GM18505 (cell line): ENCODE measurements at regions not wholly inside any gene's neighbourhood (a gene's known extent, or its start where the extent isn't known, plus 50 kb on each side); places are given as distances from the start of the nearest gene placed in this dataset.

Experiments
- ATAC-seq: cut with Tn5 transposase; IDR thresholded peaks from one replicate; pipeline ENCODE4 v1.9.1; 2021; ENCODE audit not compliant: unreplicated experiment
- POLR2A ChIP-seq: IDR thresholded peaks from 4 replicates; pipeline ENCODE4 v1.6.1; 2011; ENCODE audit warnings: borderline replicate concordance; ENCODE audit not compliant: insufficient read depth, insufficient read length; ENCODE audit errors: extremely low read depth

DNA sequence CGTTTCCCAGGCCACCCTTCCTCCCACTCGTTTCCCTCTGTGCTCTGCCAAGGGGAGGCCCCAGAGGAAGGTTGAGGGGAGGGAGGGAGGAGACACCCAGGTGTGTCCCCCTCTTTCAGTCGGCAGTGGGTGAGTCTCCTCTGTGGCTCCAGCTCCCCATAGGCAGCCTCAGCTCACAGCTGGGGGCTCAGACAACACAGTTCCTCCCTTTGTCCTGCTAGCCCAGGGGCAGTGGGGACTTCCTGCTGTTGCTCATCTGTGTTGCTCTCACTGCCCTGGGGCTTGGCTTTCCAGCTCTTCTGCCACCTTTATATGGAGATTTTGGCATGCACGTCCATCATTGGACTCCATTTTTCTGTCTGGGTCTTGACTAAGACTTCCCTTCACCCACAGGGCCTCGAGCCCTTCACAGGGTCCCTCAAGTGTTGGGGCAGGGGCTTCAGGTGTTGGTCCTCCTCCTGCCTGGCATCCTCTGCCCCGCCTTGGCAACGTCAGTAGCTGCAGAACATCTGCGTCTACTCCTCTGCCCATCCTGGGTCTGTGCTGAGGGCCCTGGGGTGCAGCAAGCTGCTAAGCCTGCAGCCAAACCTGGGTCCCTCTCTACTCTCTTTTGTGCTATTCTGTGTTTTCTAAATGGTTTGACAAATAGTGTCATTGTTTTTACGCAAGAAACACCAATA is 190.6 kb upstream of the PMEPA1 start:
- no peak for TF ChIP-seq POLR2A
- ATAC-seq, result no peak

DNA sequence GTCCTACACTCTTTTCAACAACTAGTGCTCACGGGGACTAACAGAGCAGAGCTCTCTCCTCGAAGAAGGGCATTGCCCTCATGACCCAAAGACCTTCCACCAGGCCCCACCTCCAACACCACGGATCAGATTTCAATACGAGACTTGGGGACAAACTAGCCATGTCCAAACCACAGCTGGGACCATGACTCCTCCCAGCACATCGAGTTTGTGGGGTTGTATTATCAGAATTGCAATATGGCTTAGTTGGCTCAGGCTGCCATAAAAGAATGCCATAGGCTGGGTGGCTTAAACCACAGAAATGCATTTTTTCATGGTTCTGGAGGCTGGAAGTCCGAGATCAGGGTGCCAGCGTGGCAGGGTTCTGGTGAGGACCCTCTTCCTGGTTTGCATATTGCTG is 189.7 kb upstream of the PMEPA1 start:
- no peak for TF ChIP-seq POLR2A
- ATAC-seq, result no peak

GRCh38 chr20:57898332-57898731 is 188.5 kb upstream of the PMEPA1 start:
- ATAC-seq, result no peak
- no peak for TF ChIP-seq POLR2A

GRCh38 chr20:57897891-57898290 is 188.1 kb upstream of the PMEPA1 start:
- no peak for ATAC-seq
- TF ChIP-seq POLR2A, result no peak

DNA sequence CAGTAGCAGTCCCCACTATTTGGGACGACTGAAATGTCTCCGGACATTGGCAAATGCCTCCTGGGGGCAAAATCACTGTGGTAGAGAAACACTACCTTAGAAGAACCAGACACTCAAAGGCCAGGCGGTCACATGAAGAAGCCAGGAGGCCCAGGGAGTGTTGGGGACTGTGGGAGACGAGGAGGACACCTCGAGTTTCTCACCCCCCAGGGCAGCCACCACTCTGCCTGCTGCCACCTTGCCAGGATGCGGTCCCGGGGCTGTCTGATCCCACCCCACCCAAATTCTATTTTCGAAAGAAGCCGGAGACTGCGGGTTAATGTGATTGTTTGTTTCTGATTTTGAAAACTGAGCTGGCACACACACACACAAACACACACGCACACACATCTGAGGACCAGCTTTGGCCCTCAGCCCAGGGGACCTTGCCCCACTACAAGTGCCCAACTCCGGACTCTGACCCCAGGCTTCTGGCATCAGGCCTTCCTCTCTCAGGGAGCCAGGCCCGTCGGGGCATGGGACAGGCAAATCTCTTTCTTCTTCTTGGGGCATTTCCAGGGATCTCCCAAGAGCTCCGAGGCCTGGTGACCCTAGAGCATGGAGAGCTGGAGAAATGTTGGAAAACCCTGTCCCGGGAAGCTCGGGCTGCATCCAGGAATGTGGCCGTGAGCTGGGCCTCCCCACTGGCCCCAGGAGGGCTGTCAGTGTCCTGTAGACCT is 187.5 kb upstream of the PMEPA1 start:
- no peak for TF ChIP-seq POLR2A
- no peak for ATAC-seq

DNA sequence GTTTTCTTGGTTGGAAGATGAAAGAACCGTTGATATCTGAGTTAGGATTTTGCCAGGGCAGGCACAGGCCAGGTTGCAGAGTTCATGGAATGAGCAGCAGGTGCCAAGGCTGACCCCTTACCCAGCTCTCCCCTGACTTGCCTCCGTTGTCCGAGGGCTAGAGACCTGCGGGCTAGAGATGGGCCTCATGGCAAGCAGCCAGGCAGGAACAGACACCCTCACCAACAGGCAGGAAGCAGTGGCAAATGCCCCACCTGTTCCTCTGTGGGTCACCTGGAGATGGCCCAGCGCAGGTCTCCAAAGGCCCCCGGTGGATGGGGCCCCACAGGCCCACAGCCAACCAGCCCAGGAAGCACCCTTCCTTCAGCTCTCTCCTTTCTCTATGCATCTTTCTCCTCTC is 186.7 kb upstream of the PMEPA1 start:
- no peak for ATAC-seq
- no peak for TF ChIP-seq POLR2A

DNA sequence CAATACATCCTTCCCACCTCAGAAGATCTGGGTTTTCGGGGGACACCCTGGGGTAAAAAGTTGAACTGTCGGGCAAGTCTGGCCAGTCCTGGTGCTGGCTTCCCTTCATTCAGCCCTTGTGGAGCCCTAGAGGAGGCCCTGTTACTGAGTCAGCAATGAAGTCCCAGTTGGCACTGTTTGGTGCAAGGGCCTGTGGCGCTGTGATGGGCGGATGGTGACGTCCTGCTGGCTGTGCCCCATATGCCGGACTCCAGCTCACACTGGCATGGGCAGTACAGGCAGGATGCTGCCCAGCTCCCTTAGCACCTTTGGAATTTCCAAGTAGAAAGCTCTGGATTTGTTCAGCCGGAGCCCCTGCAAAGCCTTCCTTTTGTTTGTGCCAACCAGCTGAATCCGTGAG is 186.2 kb upstream of the PMEPA1 start:
- TF ChIP-seq POLR2A, result no peak
- no peak for ATAC-seq

DNA sequence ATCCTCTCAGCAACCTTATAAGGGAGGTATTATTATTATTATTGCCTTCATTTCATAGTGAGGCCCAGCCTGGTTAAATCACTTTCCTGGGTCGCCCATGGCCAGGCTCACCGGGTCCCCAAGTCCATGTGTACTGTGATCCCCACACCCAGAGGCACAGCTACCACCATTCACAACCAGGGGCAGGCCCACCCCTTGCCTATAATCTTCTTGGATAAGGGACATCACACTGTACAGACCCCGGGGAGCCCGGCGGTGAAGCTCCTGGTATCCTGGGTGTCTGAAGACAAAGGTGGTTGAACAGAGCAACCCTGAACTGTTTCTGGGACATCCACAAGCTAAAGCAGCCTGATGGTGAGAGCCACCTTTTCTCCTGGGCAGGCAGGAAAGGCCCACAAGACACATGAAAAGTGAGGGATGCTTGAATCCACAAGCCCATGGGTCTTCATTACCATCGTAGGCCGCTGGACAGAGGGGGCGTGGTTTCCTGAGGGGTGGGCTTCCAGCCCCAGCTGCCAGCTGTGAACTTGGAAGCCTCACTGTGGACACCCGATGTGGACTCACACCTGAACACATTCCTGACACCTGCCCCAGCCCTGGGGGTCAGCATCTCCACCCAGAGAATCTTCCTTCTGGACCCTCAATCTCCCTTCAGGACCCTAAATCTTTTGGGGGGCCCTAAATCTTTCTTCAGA is 185.5 kb upstream of the PMEPA1 start:
- TF ChIP-seq POLR2A, result no peak
- no peak for ATAC-seq

DNA sequence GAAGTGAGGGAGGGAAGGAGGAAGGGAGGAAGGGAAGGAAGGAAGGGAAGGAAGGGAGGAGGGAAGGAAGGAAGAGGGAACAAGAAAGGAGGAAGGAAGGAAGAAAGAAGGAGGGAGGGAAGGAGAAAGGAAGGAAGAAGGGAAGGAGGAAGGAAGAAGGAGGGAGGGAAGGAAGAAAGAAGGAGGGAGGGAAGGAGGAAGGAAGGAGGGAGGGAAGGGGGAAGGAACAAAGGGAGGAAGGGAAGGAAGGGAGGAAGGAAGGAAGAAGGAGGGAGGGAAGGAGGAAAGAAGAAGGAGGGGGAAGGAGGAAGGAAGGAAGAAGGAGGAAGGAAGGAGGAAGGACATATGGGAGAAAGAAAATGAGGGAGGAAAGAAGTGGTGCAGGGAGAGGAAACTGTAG is 184.7 kb upstream of the PMEPA1 start:
- TF ChIP-seq POLR2A, result no peak
- no peak for ATAC-seq

- TF ChIP-seq POLR2A, result no peak
- no peak for ATAC-seq
These were observed 184.3 kb upstream of the PMEPA1 start for GRCh38 chr20:57894096-57894495.

- no peak for TF ChIP-seq POLR2A
- ATAC-seq, result no peak
These were observed 183.7 kb upstream of the PMEPA1 start for GRCh38 chr20:57893366-57893999.

GRCh38 chr20:57892471-57892870 is 182.7 kb upstream of the PMEPA1 start:
- TF ChIP-seq POLR2A, result no peak
- ATAC-seq, result no peak

GRCh38 chr20:57891014-57891413 is 181.2 kb upstream of the PMEPA1 start:
- no peak for ATAC-seq
- TF ChIP-seq POLR2A, result no peak
